HEK293 (cell line): ENCODE measurements at regions not wholly inside any gene's neighbourhood (a gene's known extent, or its start where the extent isn't known, plus 50 kb on each side); places are given as distances from the start of the nearest gene placed in this dataset.

Experiments used
- CTCF ChIA-PET: fragments of 350-600 bp; formaldehyde crosslinking; extraction: SDS; loops from one replicate; lab custom pipeline; 2021; ENCODE audit warnings: antibody characterized with exemption; lab: Yijun Ruan, JAX
- POLR2A ChIA-PET: fragments of 300-600 bp; formaldehyde crosslinking; extraction: SDS; loops from one replicate; lab custom pipeline; 2020; ENCODE audit warnings: antibody characterized with exemption, inconsistent platforms; lab: Yijun Ruan, JAX
- H3K27ac ChIP-seq: fragments of 200-500 bp; sonication (Bioruptor generic); 2 replicates; pipeline ENCODE4 v1.5.1; 2014; ENCODE audit warnings: low read depth, low read length, control low read depth, inconsistent platforms; ENCODE audit errors: extremely low read depth
- H3K36me3 ChIP-seq, 2 experiments: fragments of 200-500 bp in 1 of 2; sonication (Bioruptor generic) in 1 of 2; 1 replicate in 1 of 2; 2 replicates in 1 of 2; pipeline ENCODE4 v1.5.1; 2014 to 2017; ENCODE audit warnings: inconsistent platforms in 2 of 2, low read length in 2 of 2; ENCODE audit not compliant: control insufficient read depth in 2 of 2, insufficient read depth in 1 of 2
- H3K4me1 ChIP-seq: fragments of 200-500 bp; sonication (Bioruptor generic); 2 replicates; pipeline ENCODE4 v1.5.1; 2014; ENCODE audit warnings: mild to moderate bottlenecking, low read length, inconsistent platforms; ENCODE audit not compliant: control insufficient read depth, insufficient read depth
- H3K4me3 ChIP-seq: 2 replicates; pipeline ENCODE4 v1.5.1; 2011; ENCODE audit warnings: low read depth, mild to moderate bottlenecking, control low read depth, low read length, moderate library complexity
- H3K9me3 ChIP-seq: fragments of 200-500 bp; sonication (Bioruptor generic); 2 replicates; pipeline ENCODE4 v1.5.1; 2014; ENCODE audit warnings: low read depth, low read length, inconsistent platforms; ENCODE audit not compliant: control insufficient read depth, insufficient read depth
- KLF1 ChIP-seq: fragments of 450-650 bp; formaldehyde crosslinking; IDR thresholded peaks from 2 replicates; pipeline ENCODE4 v1.5.1; 2016; ENCODE audit warnings: missing biosample characterization, missing genetic modification characterization
- KLF10 ChIP-seq: fragments of 450-650 bp; IDR thresholded peaks from 2 replicates; pipeline ENCODE4 v1.5.1; 2018; ENCODE audit warnings: missing biosample characterization, mild to moderate bottlenecking, missing genetic modification characterization
- KLF9 ChIP-seq: fragments of 450-650 bp; formaldehyde crosslinking; IDR thresholded peaks from 2 replicates; pipeline ENCODE4 v1.5.1; 2016; ENCODE audit warnings: missing biosample characterization, missing genetic modification characterization, low read depth
- MYNN ChIP-seq: fragments of 450-650 bp; formaldehyde crosslinking; IDR thresholded peaks from 2 replicates; pipeline ENCODE4 v1.5.1; 2016; ENCODE audit warnings: missing biosample characterization, missing genetic modification characterization, borderline replicate concordance
- YY2 ChIP-seq: fragments of 450-650 bp; formaldehyde crosslinking; IDR thresholded peaks from 2 replicates; pipeline ENCODE4 v1.5.1; 2016; ENCODE audit warnings: missing biosample characterization, missing genetic modification characterization
- ZBTB11 ChIP-seq: fragments of 450-650 bp; formaldehyde crosslinking; conservative IDR thresholded peaks from 2 replicates; pipeline ENCODE4 v1.5.1; 2016; ENCODE audit warnings: low read depth, missing biosample characterization, missing genetic modification characterization
- ZBTB8A ChIP-seq: fragments of 450-650 bp; formaldehyde crosslinking; IDR thresholded peaks from 2 replicates; pipeline ENCODE4 v1.5.1; 2016; ENCODE audit warnings: missing biosample characterization, missing genetic modification characterization
- ZEB2 ChIP-seq: fragments of 450-650 bp; formaldehyde crosslinking; IDR thresholded peaks from 2 replicates; pipeline ENCODE4 v1.5.1; 2016; ENCODE audit warnings: missing biosample characterization, missing genetic modification characterization
- ZIC2 ChIP-seq: fragments of 450-650 bp; formaldehyde crosslinking; IDR thresholded peaks from 2 replicates; pipeline ENCODE4 v1.5.1; 2016; ENCODE audit warnings: missing biosample characterization, missing genetic modification characterization
- ZNF132 ChIP-seq: fragments of 450-650 bp; formaldehyde crosslinking; IDR thresholded peaks from 2 replicates; pipeline ENCODE4 v1.5.1; 2017; ENCODE audit warnings: missing biosample characterization, missing genetic modification characterization, borderline replicate concordance
- ZNF248 ChIP-seq: fragments of 450-650 bp; formaldehyde crosslinking; IDR thresholded peaks from 2 replicates; pipeline ENCODE4 v1.5.1; 2017; ENCODE audit warnings: missing biosample characterization, missing genetic modification characterization
- ZNF37A ChIP-seq: fragments of 450-650 bp; IDR thresholded peaks from 2 replicates; pipeline ENCODE4 v1.5.1; 2018; ENCODE audit warnings: missing biosample characterization, missing genetic modification characterization
- ZNF398 ChIP-seq: fragments of 450-650 bp; formaldehyde crosslinking; IDR thresholded peaks from 2 replicates; pipeline ENCODE4 v1.5.1; 2017; ENCODE audit warnings: missing biosample characterization, missing genetic modification characterization
- ZNF423 ChIP-seq: fragments of 450-650 bp; formaldehyde crosslinking; IDR thresholded peaks from 2 replicates; pipeline ENCODE4 v1.5.1; 2016; ENCODE audit warnings: missing biosample characterization, missing genetic modification characterization
- ZNF449 ChIP-seq: fragments of 450-650 bp; formaldehyde crosslinking; IDR thresholded peaks from 2 replicates; pipeline ENCODE4 v1.5.1; 2017; ENCODE audit warnings: missing biosample characterization, mild to moderate bottlenecking, missing genetic modification characterization, moderate library complexity
- ZNF514 ChIP-seq: fragments of 450-650 bp; formaldehyde crosslinking; IDR thresholded peaks from 2 replicates; pipeline ENCODE4 v1.5.1; 2016; ENCODE audit warnings: missing biosample characterization, missing genetic modification characterization
- ZNF548 ChIP-seq: fragments of 450-650 bp; formaldehyde crosslinking; IDR thresholded peaks from 2 replicates; pipeline ENCODE4 v1.5.1; 2016; ENCODE audit warnings: missing biosample characterization, missing genetic modification characterization
- ZNF585B ChIP-seq: fragments of 450-650 bp; formaldehyde crosslinking; IDR thresholded peaks from 2 replicates; pipeline ENCODE4 v1.5.1; 2016; ENCODE audit warnings: missing biosample characterization, missing genetic modification characterization
- ZNF610 ChIP-seq: fragments of 450-650 bp; formaldehyde crosslinking; IDR thresholded peaks from 2 replicates; pipeline ENCODE4 v1.5.1; 2016; ENCODE audit warnings: missing biosample characterization, missing genetic modification characterization, borderline replicate concordance
- ZNF660 ChIP-seq: fragments of 450-650 bp; IDR thresholded peaks from 2 replicates; pipeline ENCODE4 v1.5.1; 2018; ENCODE audit warnings: missing biosample characterization, mild to moderate bottlenecking, missing genetic modification characterization
- ZNF664 ChIP-seq: fragments of 450-650 bp; formaldehyde crosslinking; IDR thresholded peaks from 2 replicates; pipeline ENCODE4 v1.5.1; 2016; ENCODE audit warnings: missing biosample characterization, missing genetic modification characterization
- ZNF837 ChIP-seq: fragments of 450-650 bp; formaldehyde crosslinking; IDR thresholded peaks from 2 replicates; pipeline ENCODE4 v1.5.1; 2016; ENCODE audit warnings: missing biosample characterization, missing genetic modification characterization
- ZNF843 ChIP-seq: fragments of 450-650 bp; formaldehyde crosslinking; IDR thresholded peaks from 2 replicates; pipeline ENCODE4 v1.5.1; 2016; ENCODE audit warnings: missing biosample characterization, missing genetic modification characterization
- ZSCAN16 ChIP-seq: fragments of 450-650 bp; formaldehyde crosslinking; IDR thresholded peaks from 2 replicates; pipeline ENCODE4 v1.5.1; 2016; ENCODE audit warnings: missing biosample characterization, missing genetic modification characterization
- TF ChIP-seq, protein P1 (sequence below): fragments of 450-650 bp; formaldehyde crosslinking; IDR thresholded peaks from 2 replicates; pipeline ENCODE4 v1.5.1; 2017; ENCODE audit warnings: missing biosample characterization, missing genetic modification characterization

- no peak overlapping the region for H3K27ac ChIP-seq
- TF ChIP-seq, protein P1, sequence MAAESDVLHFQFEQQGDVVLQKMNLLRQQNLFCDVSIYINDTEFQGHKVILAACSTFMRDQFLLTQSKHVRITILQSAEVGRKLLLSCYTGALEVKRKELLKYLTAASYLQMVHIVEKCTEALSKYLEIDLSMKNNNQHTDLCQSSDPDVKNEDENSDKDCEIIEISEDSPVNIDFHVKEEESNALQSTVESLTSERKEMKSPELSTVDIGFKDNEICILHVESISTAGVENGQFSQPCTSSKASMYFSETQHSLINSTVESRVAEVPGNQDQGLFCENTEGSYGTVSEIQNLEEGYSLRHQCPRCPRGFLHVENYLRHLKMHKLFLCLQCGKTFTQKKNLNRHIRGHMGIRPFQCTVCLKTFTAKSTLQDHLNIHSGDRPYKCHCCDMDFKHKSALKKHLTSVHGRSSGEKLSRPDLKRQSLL (tag by site-specific recombination), result no peak
- TF ChIP-seq KLF1 (tag by site-specific recombination) (peak; percentile 69), ZNF660 (tag by site-specific recombination) (no peak)
- H3K36me3 ChIP-seq, result no peaks in the 10 kb centered on the region
- H3K4me1 ChIP-seq, result peaks cover 8% of the 10 kb centered on the region
- CTCF ChIA-PET, result interaction anchor here (1.0 kb wide), 1 partner anchor 301 kb away, joined by 4 read pairs; no protein-coding TSS in a partner anchor
- no peaks in the 10 kb centered on the region for H3K9me3 ChIP-seq
- no peak overlapping the region for H3K4me3 ChIP-seq
- POLR2A ChIA-PET, result no interaction called here
Measured at GRCh38 chr6:149132336-149132735, 185.2 kb upstream of the TAB2 start.

GRCh38 chr6:149134511-149134933 lies 183.0 kb upstream of the TAB2 start:
- H3K4me1 ChIP-seq, result peaks cover 8% of the 10 kb centered on the region
- H3K4me3 ChIP-seq, result no peak overlapping the region
- no peak overlapping the region for H3K27ac ChIP-seq
- no peaks in the 10 kb centered on the region for H3K36me3 ChIP-seq
- no peak for TF ChIP-seq ZNF449 (tag by site-specific recombination)
- no peak for TF ChIP-seq ZNF398 (tag by site-specific recombination)
- no peak for TF ChIP-seq ZEB2 (tag by site-specific recombination)
- TF ChIP-seq ZBTB8A (tag by site-specific recombination), result no peak
- no peak for TF ChIP-seq KLF10 (tag by site-specific recombination)
- TF ChIP-seq ZNF664 (tag by site-specific recombination), result no peak
- TF ChIP-seq ZNF37A (tag by site-specific recombination), result no peak
- TF ChIP-seq ZNF132 (tag by site-specific recombination), result no peak
- TF ChIP-seq MYNN (tag by site-specific recombination), result no peak
- no peak for TF ChIP-seq ZNF248 (tag by site-specific recombination)
- no peak for TF ChIP-seq KLF9 (tag by site-specific recombination)
- TF ChIP-seq ZSCAN16 (tag by site-specific recombination), result no peak
- H3K9me3 ChIP-seq, result no peaks in the 10 kb centered on the region
- ChIA-PET POLR2A (no interaction called here), CTCF (no interaction called here)

DNA sequence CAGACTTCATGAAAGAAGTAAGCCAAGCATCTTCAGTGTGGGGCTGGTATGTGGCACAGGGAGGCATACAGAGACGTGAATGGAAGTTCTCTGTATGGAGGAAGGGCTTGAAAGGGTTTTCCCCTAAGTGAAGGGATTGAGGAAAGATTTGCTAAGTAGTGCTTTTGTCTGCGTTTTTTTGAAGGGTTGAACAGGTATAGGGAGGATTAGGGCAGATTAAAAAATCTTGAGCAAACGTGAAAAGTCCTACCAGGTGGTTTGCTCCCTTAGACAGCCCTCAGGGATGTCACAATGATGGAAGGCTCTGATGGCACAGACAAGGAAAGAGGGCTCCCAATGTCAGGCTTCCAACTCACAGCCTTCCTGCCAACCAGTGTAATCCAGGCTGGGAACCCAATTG lies 181.7 kb upstream of the TAB2 start:
- POLR2A ChIA-PET, result no interaction called here
- no peak for TF ChIP-seq ZNF610 (tag by site-specific recombination)
- TF ChIP-seq ZNF837 (tag by site-specific recombination), result no peak
- TF ChIP-seq ZNF423 (tag by site-specific recombination), result no peak
- TF ChIP-seq ZNF843, result no peak
- no peak for TF ChIP-seq ZNF585B
- TF ChIP-seq ZNF548 (tag by site-specific recombination), result no peak
- TF ChIP-seq ZBTB11 (tag by site-specific recombination), result no peak
- TF ChIP-seq ZNF514 (tag by site-specific recombination), result no peak
- no peak for TF ChIP-seq YY2 (tag by site-specific recombination)
- TF ChIP-seq ZIC2, result no peak

More for the DNA sequence above, 181.7 kb upstream of the TAB2 start:
- CTCF ChIA-PET, result no interaction called here
- Histone ChIP-seq H3K4me3 (no peak overlapping the region), H3K4me1 (peaks cover 8% of the 10 kb centered on the region), H3K36me3 (no peaks in the 10 kb centered on the region), H3K27ac (no peak overlapping the region), H3K9me3 (no peaks in the 10 kb centered on the region)
